Skeletal muscle cell (primary cell): ENCODE measurements at regions not wholly inside any gene's neighbourhood (a gene's known extent, or its start where the extent isn't known, plus 50 kb on each side); places are given as distances from the start of the nearest gene placed in this dataset.
"Not testable (repeated sequence)": the region's sequence is repeated elsewhere in the genome, so short reads cannot be mapped to it uniquely, and the experiment has no call there.

Experiments
- DNase-seq: peaks from one replicate; pipeline ENCODE4 v3.0.0-alpha.2; 2010; ENCODE audit warnings: low read depth
- H3K4me3 ChIP-seq: 2 replicates; pipeline ENCODE4 v1.5.1; 2011; ENCODE audit warnings: low read depth, mild to moderate bottlenecking, control low read depth, low read length, moderate library complexity

GRCh38 chr21:28419811-28420210 lies 572.9 kb downstream of the LTN1 start:
- no peak for DNase-seq

GRCh38 chr21:28418726-28419514 lies 573.8 kb downstream of the LTN1 start:
- DNase-seq = peak; percentile 49
- no peak overlapping the region for H3K4me3 ChIP-seq

More at GRCh38 chr21:28419811-28420210, 572.9 kb downstream of the LTN1 start:
- H3K4me3 ChIP-seq = no peak overlapping the region

GRCh38 chr21:28410256-28410655 lies 582.4 kb downstream of the LTN1 start:
- no peak for DNase-seq
- no peak overlapping the region for H3K4me3 ChIP-seq

- no peak overlapping the region for H3K4me3 ChIP-seq
- no peak for DNase-seq
These were observed 590.1 kb downstream of the LTN1 start for GRCh38 chr21:28402616-28402989.

- DNase-seq = no peak
- H3K4me3 ChIP-seq = no peak overlapping the region
These were observed 595.6 kb downstream of the LTN1 start for GRCh38 chr21:28397040-28397439.

GRCh38 chr21:28396421-28396820 lies 596.3 kb downstream of the LTN1 start:
- no peak for DNase-seq
- no peak overlapping the region for H3K4me3 ChIP-seq

- H3K4me3 ChIP-seq = no peak overlapping the region
- DNase-seq = no peak
These were observed 599.4 kb downstream of the LTN1 start for GRCh38 chr21:28393279-28393678.

GRCh38 chr21:28391938-28392849 lies 600.5 kb downstream of the LTN1 start:
- no peak overlapping the region for H3K4me3 ChIP-seq
- DNase-seq = no peak

- H3K4me3 ChIP-seq = no peak overlapping the region
- DNase-seq = no peak
These were observed 605.5 kb downstream of the LTN1 start for GRCh38 chr21:28387220-28387619.

GRCh38 chr21:28385845-28386244 lies 606.8 kb downstream of the LTN1 start:
- no peak for DNase-seq
- H3K4me3 ChIP-seq = no peak overlapping the region

GRCh38 chr21:28381000-28381745 lies 611.5 kb downstream of the LTN1 start:
- DNase-seq = not testable (repeated sequence)

GRCh38 chr21:28380241-28380640 lies 612.4 kb downstream of the LTN1 start:
- no peak for DNase-seq
- no peak overlapping the region for H3K4me3 ChIP-seq

More at GRCh38 chr21:28381000-28381745, 611.5 kb downstream of the LTN1 start:
- H3K4me3 ChIP-seq = not testable (repeated sequence)

GRCh38 chr21:28378026-28378425 lies 614.7 kb downstream of the LTN1 start:
- DNase-seq = no peak
- no peak overlapping the region for H3K4me3 ChIP-seq

- DNase-seq = peak; percentile 80
These were observed 616.8 kb downstream of the LTN1 start for GRCh38 chr21:28375708-28376385.

GRCh38 chr21:28374881-28375280 lies 617.8 kb downstream of the LTN1 start:
- no peak for DNase-seq
- no peak overlapping the region for H3K4me3 ChIP-seq

More at GRCh38 chr21:28375708-28376385, 616.8 kb downstream of the LTN1 start:
- no peak overlapping the region for H3K4me3 ChIP-seq

GRCh38 chr21:28371713-28372112 lies 621.0 kb downstream of the LTN1 start:
- no peak for DNase-seq
- H3K4me3 ChIP-seq = no peak overlapping the region

GRCh38 chr21:28359300-28359699 lies 633.4 kb downstream of the LTN1 start:
- no peak overlapping the region for H3K4me3 ChIP-seq
- no peak for DNase-seq

- H3K4me3 ChIP-seq = no peak overlapping the region
- DNase-seq = no peak
These were observed 634.0 kb downstream of the LTN1 start for GRCh38 chr21:28358702-28359101.

GRCh38 chr21:28358170-28358569 lies 634.5 kb downstream of the LTN1 start:
- H3K4me3 ChIP-seq = no peak overlapping the region
- DNase-seq = no peak
